T-helper 2 cell treated with Interferon-gamma antibody and Interleukin-4, amounts not matched to agents 5 μg/mL and 100 μg/mL, for 36 hours (primary cell): ENCODE measurements at regions not wholly inside any gene's neighbourhood (a gene's known extent, or its start where the extent isn't known, plus 50 kb on each side); places are given as distances from the start of the nearest gene placed in this dataset.
"Not testable (repeated sequence)": the region's sequence is repeated elsewhere in the genome, so short reads cannot be mapped to it uniquely, and the experiment has no call there.

ENCODE experiments used
- DNase-seq: peaks from one replicate; pipeline ENCODE4 v3.0.0; 2021; ENCODE audit warnings: low spot score
- H3K27ac Mint-ChIP-seq: one replicate; pipeline ENCODE4 v1.8.0; 2021; ENCODE audit warnings: mild to moderate bottlenecking, mixed read lengths
- H3K27me3 Mint-ChIP-seq: one replicate; pipeline ENCODE4 v1.8.0; 2021; ENCODE audit warnings: low read depth, mixed read lengths
- H3K36me3 Mint-ChIP-seq: one replicate; pipeline ENCODE4 v1.8.0; 2021; ENCODE audit warnings: low read depth, mixed read lengths
- H3K4me1 Mint-ChIP-seq: one replicate; pipeline ENCODE4 v1.8.0; 2021; ENCODE audit warnings: low read depth, mixed read lengths
- H3K4me3 Mint-ChIP-seq: one replicate; pipeline ENCODE4 v1.8.0; 2022; ENCODE audit warnings: mild to moderate bottlenecking, moderate library complexity, mixed read lengths
- H3K9me3 Mint-ChIP-seq: one replicate; pipeline ENCODE4 v1.8.0; 2021; ENCODE audit warnings: mixed read lengths

DNA sequence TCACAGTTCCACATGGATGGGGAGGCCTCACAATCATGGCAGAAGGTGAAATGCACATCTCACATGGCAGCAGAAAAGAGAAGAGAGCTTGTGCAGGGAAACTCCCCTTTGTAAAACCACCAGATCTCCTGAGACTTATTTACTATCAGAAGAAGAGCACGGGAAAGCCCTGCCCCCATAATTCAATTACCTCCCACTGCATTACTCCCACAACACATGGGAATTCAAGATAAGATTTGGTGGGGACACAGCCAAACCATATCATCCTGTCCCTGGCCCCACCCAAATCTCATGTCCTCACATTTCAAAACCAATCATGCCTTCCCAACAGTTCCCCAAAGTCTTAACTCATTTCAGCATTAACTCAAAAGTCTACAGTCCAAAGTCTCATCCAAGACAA lies 90.3 kb upstream of the SLC7A11 start:
- not testable (repeated sequence) for H3K27ac Mint-ChIP-seq

GRCh38 chr4:138330531-138330930 lies 88.4 kb upstream of the SLC7A11 start:
- Mint-ChIP-seq H3K27me3 (no peaks in the 10 kb centered on the region), H3K9me3 (no peaks in the 10 kb centered on the region), H3K4me3 (no peak overlapping the region), H3K4me1 (peaks cover 4% of the 10 kb centered on the region), H3K27ac (no peak overlapping the region), H3K36me3 (no peaks in the 10 kb centered on the region)
- DNase-seq, result no peak

More for the DNA sequence above, 90.3 kb upstream of the SLC7A11 start:
- not testable (repeated sequence) for H3K4me1 Mint-ChIP-seq, H3K27me3 Mint-ChIP-seq, H3K9me3 Mint-ChIP-seq, DNase-seq, H3K4me3 Mint-ChIP-seq, H3K36me3 Mint-ChIP-seq

DNA sequence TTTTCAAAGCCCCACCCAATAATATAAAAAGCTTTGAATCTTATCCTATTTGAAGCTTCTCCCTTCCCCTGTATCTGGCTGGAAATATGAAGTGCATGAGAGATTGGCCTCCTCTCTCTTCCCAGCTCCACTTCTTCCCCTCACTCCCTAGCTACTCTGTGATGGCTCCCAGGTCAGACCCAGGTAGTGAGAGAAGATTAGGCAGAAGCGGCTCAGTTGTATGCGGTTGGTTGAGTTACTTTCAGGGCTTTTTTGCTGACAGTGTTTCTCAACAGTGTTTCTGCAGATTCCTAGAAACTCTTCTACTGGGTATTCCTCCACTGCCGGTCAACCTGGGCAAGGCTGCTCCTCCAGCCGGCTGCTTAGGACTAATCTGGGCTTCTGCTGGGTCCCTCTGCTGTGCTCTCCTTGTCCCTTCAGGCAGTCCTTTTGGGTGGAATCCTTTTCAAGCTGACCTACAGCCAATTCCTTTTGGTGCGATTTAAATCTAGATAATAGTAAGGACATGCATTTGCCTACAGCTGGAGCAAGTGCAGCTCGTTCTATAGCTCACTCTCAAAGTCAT lies 87.4 kb upstream of the SLC7A11 start:
- DNase-seq, result no peak
- Mint-ChIP-seq H3K9me3 (no peaks in the 10 kb centered on the region), H3K4me1 (peaks cover 4% of the 10 kb centered on the region), H3K4me3 (no peak overlapping the region), H3K36me3 (no peaks in the 10 kb centered on the region), H3K27ac (no peak overlapping the region), H3K27me3 (no peaks in the 10 kb centered on the region)

- DNase-seq, result no peak
- Mint-ChIP-seq H3K9me3 (no peaks in the 10 kb centered on the region), H3K4me3 (no peak overlapping the region), H3K27me3 (no peaks in the 10 kb centered on the region), H3K4me1 (peaks cover 4% of the 10 kb centered on the region), H3K27ac (no peak overlapping the region), H3K36me3 (no peaks in the 10 kb centered on the region)
These were observed 85.2 kb upstream of the SLC7A11 start for GRCh38 chr4:138327338-138327737.

DNA sequence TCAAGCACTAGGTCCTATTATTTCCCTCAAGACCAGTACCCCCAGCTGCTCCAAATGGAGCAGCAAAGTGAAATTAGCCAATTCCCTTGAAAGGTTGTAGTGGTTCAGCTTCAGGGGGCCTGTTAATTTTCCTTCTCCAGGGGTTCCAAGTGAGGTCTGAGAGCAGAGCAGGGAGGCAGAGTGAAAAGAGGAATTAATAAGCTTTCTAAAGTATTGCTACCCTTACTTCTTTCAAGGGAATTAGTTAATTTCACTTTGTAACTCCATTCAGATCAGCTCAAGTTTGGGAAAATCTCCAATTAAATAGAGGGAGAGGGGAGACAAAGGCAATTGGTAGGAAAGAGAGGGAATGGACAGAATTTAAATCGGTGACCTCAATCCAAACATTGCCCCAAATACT lies 78.7 kb upstream of the SLC7A11 start:
- Mint-ChIP-seq H3K36me3 (no peaks in the 10 kb centered on the region), H3K4me3 (no peak overlapping the region), H3K27me3 (no peaks in the 10 kb centered on the region), H3K9me3 (no peaks in the 10 kb centered on the region), H3K4me1 (no peaks in the 10 kb centered on the region), H3K27ac (no peak overlapping the region)
- no peak for DNase-seq

DNA sequence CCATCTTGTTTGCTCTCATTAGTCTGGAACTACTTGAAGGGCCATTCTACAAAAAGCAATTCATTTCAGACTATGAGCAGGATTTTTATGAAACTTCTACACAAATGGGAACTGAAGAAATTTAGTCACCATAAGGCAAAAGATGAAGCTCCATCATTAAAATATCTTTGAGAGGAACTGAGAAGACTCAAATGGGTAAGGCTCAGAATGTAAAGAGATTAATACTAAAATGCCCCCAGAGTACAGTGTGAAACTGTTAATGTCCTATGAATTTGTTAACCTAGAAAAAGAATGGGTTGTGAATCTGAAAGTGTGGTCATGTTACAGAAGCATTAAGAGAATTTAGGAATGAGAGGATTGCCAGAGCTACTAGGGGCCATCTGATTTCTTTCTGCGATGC lies 77.9 kb upstream of the SLC7A11 start:
- DNase-seq, result no peak
- H3K27ac Mint-ChIP-seq, result no peak overlapping the region
- no peaks in the 10 kb centered on the region for H3K9me3 Mint-ChIP-seq
- H3K4me3 Mint-ChIP-seq, result no peak overlapping the region
- no peaks in the 10 kb centered on the region for H3K27me3 Mint-ChIP-seq
- H3K4me1 Mint-ChIP-seq, result no peaks in the 10 kb centered on the region
- no peaks in the 10 kb centered on the region for H3K36me3 Mint-ChIP-seq

- H3K9me3 Mint-ChIP-seq, result no peaks in the 10 kb centered on the region
- no peak for DNase-seq
- no peaks in the 10 kb centered on the region for H3K36me3 Mint-ChIP-seq
- H3K4me1 Mint-ChIP-seq, result no peaks in the 10 kb centered on the region
- no peak overlapping the region for H3K27ac Mint-ChIP-seq
- H3K27me3 Mint-ChIP-seq, result no peaks in the 10 kb centered on the region
- H3K4me3 Mint-ChIP-seq, result no peak overlapping the region
These were observed 75.1 kb upstream of the SLC7A11 start for GRCh38 chr4:138317175-138317748.

GRCh38 chr4:138312536-138312911 lies 70.4 kb upstream of the SLC7A11 start:
- H3K27ac Mint-ChIP-seq, result no peak overlapping the region
- no peaks in the 10 kb centered on the region for H3K36me3 Mint-ChIP-seq
- H3K9me3 Mint-ChIP-seq, result no peaks in the 10 kb centered on the region
- no peaks in the 10 kb centered on the region for H3K27me3 Mint-ChIP-seq
- H3K4me1 Mint-ChIP-seq, result no peaks in the 10 kb centered on the region
- DNase-seq, result no peak
- H3K4me3 Mint-ChIP-seq, result no peak overlapping the region

- no peaks in the 10 kb centered on the region for H3K27me3 Mint-ChIP-seq
- no peaks in the 10 kb centered on the region for H3K36me3 Mint-ChIP-seq
- H3K27ac Mint-ChIP-seq, result no peak overlapping the region
- H3K4me3 Mint-ChIP-seq, result no peak overlapping the region
- H3K9me3 Mint-ChIP-seq, result no peaks in the 10 kb centered on the region
- H3K4me1 Mint-ChIP-seq, result no peaks in the 10 kb centered on the region
- no peak for DNase-seq
These were observed 69.8 kb upstream of the SLC7A11 start for GRCh38 chr4:138311771-138312535.

- no peak for DNase-seq
- no peak overlapping the region for H3K27ac Mint-ChIP-seq
- no peaks in the 10 kb centered on the region for H3K36me3 Mint-ChIP-seq
- no peaks in the 10 kb centered on the region for H3K4me1 Mint-ChIP-seq
- no peaks in the 10 kb centered on the region for H3K27me3 Mint-ChIP-seq
- no peak overlapping the region for H3K4me3 Mint-ChIP-seq
- H3K9me3 Mint-ChIP-seq, result no peaks in the 10 kb centered on the region
These were observed 68.8 kb upstream of the SLC7A11 start for GRCh38 chr4:138310991-138311390.

DNA sequence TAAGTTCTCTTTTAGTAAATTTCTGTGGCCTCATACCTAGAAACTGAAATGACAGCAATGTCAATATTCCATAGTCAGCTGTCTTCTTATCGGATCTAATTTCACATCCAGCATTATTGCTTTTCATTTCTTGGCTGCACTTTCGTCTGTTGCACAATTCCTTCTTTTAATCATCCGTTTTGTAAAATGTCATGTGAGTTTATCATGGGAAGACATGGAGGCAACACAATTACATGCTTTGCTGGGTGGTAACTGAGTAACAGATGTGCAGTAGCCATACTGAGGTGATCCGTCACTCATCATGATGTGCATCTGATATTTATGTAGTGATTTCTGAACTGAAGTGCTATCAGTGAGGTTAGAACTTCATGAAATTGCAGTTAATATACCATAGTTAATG lies 68.3 kb upstream of the SLC7A11 start:
- DNase-seq, result no peak
- no peak overlapping the region for H3K4me3 Mint-ChIP-seq
- H3K27me3 Mint-ChIP-seq, result no peaks in the 10 kb centered on the region
- H3K27ac Mint-ChIP-seq, result no peak overlapping the region
- H3K36me3 Mint-ChIP-seq, result no peaks in the 10 kb centered on the region
- no peaks in the 10 kb centered on the region for H3K9me3 Mint-ChIP-seq
- no peaks in the 10 kb centered on the region for H3K4me1 Mint-ChIP-seq

DNA sequence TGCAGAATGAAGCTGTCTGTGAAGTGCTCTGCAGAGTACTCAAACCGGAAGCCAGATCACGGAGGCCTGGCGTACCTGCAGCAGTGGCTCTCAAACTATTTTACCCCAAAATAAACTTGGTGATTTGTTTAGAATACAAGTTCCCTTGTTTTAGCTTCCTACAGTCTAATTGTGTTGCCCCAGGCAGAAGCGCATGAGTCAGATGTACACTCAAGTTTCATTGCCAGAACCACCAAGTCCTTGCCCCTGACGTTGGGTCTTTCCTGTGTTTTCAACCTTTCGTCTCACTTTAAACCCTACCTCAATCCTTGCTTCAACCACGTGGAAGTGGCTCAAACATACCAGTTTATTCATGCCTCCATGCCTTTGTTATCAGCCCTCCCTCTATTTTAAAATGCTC lies 66.2 kb upstream of the SLC7A11 start:
- no peak for DNase-seq
- H3K36me3 Mint-ChIP-seq, result no peaks in the 10 kb centered on the region
- H3K4me1 Mint-ChIP-seq, result no peaks in the 10 kb centered on the region
- H3K9me3 Mint-ChIP-seq, result no peaks in the 10 kb centered on the region
- H3K4me3 Mint-ChIP-seq, result no peak overlapping the region
- no peak overlapping the region for H3K27ac Mint-ChIP-seq
- H3K27me3 Mint-ChIP-seq, result no peaks in the 10 kb centered on the region

GRCh38 chr4:138307319-138307718 lies 65.2 kb upstream of the SLC7A11 start:
- no peak overlapping the region for H3K4me3 Mint-ChIP-seq
- H3K9me3 Mint-ChIP-seq, result no peaks in the 10 kb centered on the region
- H3K27me3 Mint-ChIP-seq, result no peaks in the 10 kb centered on the region
- no peak overlapping the region for H3K27ac Mint-ChIP-seq
- DNase-seq, result no peak
- H3K36me3 Mint-ChIP-seq, result no peaks in the 10 kb centered on the region
- no peaks in the 10 kb centered on the region for H3K4me1 Mint-ChIP-seq

- Mint-ChIP-seq H3K27me3 (no peaks in the 10 kb centered on the region), H3K36me3 (no peaks in the 10 kb centered on the region), H3K9me3 (no peaks in the 10 kb centered on the region), H3K4me1 (no peaks in the 10 kb centered on the region), H3K4me3 (no peak overlapping the region), H3K27ac (no peak overlapping the region)
- no peak for DNase-seq
These were observed 62.9 kb upstream of the SLC7A11 start for GRCh38 chr4:138305050-138305449.

DNA sequence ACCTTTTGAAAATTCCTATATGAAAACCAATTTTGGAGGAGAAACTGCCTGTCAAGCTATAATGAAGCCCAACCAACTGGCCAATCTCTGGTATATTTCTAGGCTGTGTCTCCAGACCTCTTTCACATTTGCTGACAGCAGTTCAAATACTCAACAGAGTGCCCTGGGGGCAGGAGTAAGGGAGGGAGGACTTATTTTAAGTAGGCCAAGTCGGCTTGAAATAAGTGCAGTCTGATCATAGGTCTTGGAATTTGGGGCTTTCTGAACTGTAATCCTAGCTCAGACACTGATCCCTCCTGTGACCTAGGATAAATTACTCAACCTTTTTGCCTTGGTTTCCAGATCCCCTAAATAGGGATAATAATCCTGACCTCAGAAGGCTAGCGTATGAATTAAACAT lies 59.4 kb upstream of the SLC7A11 start:
- Mint-ChIP-seq H3K27ac (no peak overlapping the region), H3K27me3 (no peaks in the 10 kb centered on the region), H3K36me3 (no peaks in the 10 kb centered on the region), H3K4me3 (no peak overlapping the region), H3K9me3 (no peaks in the 10 kb centered on the region), H3K4me1 (no peaks in the 10 kb centered on the region)
- no peak for DNase-seq
